Ishikawa (cell line): ENCODE measurements at regions not wholly inside any gene's neighbourhood (a gene's known extent, or its start where the extent isn't known, plus 50 kb on each side); places are given as distances from the start of the nearest gene placed in this dataset.

Experiments used
- EP300 ChIP-seq: IDR thresholded peaks from 2 replicates; pipeline ENCODE4 v1.6.1; 2012; ENCODE audit warnings: borderline replicate concordance
- FOXM1 ChIP-seq: IDR thresholded peaks from 2 replicates; pipeline ENCODE4 v1.6.1; 2012; ENCODE audit warnings: low read depth, borderline replicate concordance
- NFIC ChIP-seq: IDR thresholded peaks from 2 replicates; pipeline ENCODE4 v1.6.1; 2012
- RAD21 ChIP-seq: IDR thresholded peaks from 2 replicates; pipeline ENCODE4 v1.6.1; 2012; ENCODE audit warnings: low read depth
- TAF1 ChIP-seq: IDR thresholded peaks from 2 replicates; pipeline ENCODE4 v1.6.1; 2012; ENCODE audit warnings: low read depth, mild to moderate bottlenecking
- TEAD4 ChIP-seq: IDR thresholded peaks from 2 replicates; pipeline ENCODE4 v1.6.1; 2012
- ZBTB7A ChIP-seq: IDR thresholded peaks from 2 replicates; pipeline ENCODE4 v1.6.1; 2012; ENCODE audit warnings: low read depth
- TF ChIP-seq, protein P1 (sequence below): IDR thresholded peaks from 2 replicates; pipeline ENCODE4 v1.6.1; 2012; ENCODE audit warnings: low read depth, mild to moderate bottlenecking
- TF ChIP-seq, protein P2 (sequence below): IDR thresholded peaks from 2 replicates; pipeline ENCODE4 v1.6.1; 2012

DNA sequence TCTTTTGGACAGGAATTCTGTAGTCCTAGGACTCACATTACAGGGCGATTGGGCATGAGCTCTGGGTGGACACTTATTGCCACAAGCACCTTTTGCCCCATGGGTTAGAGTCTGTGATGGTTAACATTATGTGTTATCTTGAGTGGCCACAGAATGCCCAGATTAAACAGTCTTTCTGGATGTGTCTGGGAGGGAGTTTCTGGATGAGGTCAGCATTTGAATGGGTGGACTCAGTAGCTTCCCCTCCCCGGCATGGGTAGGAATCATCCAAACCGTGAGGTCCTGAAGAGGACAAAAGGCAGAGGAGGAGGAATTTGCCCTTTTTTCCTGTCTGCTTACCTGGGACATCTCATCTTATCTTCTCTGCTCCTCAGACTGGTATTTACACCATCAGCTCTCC is 85.6 kb downstream of the BMP4 start:
- TF ChIP-seq EP300 (no peak), FOXM1 (no peak), TAF1 (no peak), NFIC (no peak), RAD21 (no peak), TEAD4 (no peak), ZBTB7A (no peak)
- TF ChIP-seq, protein P1, sequence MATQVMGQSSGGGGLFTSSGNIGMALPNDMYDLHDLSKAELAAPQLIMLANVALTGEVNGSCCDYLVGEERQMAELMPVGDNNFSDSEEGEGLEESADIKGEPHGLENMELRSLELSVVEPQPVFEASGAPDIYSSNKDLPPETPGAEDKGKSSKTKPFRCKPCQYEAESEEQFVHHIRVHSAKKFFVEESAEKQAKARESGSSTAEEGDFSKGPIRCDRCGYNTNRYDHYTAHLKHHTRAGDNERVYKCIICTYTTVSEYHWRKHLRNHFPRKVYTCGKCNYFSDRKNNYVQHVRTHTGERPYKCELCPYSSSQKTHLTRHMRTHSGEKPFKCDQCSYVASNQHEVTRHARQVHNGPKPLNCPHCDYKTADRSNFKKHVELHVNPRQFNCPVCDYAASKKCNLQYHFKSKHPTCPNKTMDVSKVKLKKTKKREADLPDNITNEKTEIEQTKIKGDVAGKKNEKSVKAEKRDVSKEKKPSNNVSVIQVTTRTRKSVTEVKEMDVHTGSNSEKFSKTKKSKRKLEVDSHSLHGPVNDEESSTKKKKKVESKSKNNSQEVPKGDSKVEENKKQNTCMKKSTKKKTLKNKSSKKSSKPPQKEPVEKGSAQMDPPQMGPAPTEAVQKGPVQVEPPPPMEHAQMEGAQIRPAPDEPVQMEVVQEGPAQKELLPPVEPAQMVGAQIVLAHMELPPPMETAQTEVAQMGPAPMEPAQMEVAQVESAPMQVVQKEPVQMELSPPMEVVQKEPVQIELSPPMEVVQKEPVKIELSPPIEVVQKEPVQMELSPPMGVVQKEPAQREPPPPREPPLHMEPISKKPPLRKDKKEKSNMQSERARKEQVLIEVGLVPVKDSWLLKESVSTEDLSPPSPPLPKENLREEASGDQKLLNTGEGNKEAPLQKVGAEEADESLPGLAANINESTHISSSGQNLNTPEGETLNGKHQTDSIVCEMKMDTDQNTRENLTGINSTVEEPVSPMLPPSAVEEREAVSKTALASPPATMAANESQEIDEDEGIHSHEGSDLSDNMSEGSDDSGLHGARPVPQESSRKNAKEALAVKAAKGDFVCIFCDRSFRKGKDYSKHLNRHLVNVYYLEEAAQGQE = no peak
- TF ChIP-seq, protein P2, sequence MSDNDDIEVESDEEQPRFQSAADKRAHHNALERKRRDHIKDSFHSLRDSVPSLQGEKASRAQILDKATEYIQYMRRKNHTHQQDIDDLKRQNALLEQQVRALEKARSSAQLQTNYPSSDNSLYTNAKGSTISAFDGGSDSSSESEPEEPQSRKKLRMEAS = no peak
